HEK293T (cell line): ENCODE measurements at regions not wholly inside any gene's neighbourhood (a gene's known extent, or its start where the extent isn't known, plus 50 kb on each side); places are given as distances from the start of the nearest gene placed in this dataset.

Experiments used
- CTCF ChIA-PET: fragments of 350-600 bp; formaldehyde crosslinking; extraction: SDS; loops from one replicate; lab custom pipeline; 2021; ENCODE audit warnings: antibody characterized with exemption, inconsistent platforms; lab: Yijun Ruan, JAX
- POLR2A ChIA-PET: fragments of 350-600 bp; formaldehyde crosslinking; extraction: SDS; loops from one replicate; lab custom pipeline; 2020; ENCODE audit warnings: antibody characterized with exemption, inconsistent platforms; lab: Yijun Ruan, JAX
- DNase-seq: peaks from one replicate; pipeline ENCODE4 v3.0.0; 2012; ENCODE audit warnings: mixed read lengths; ENCODE audit errors: extremely low spot score
- ARNT ChIP-seq: fragments of 450-650 bp; IDR thresholded peaks from 2 replicates; pipeline ENCODE4 v1.6.1; 2017; ENCODE audit warnings: mild to moderate bottlenecking
- BHLHE40 ChIP-seq: fragments of 450-650 bp; IDR thresholded peaks from 2 replicates; pipeline ENCODE4 v1.6.1; 2016; ENCODE audit warnings: mild to moderate bottlenecking, moderate library complexity, borderline replicate concordance
- CTBP1 ChIP-seq: fragments of 450-650 bp; IDR thresholded peaks from 2 replicates; pipeline ENCODE4 v1.6.1; 2016; ENCODE audit warnings: borderline replicate concordance
- ELF4 ChIP-seq: fragments of 450-650 bp; IDR thresholded peaks from 2 replicates; pipeline ENCODE4 v1.6.1; 2017; ENCODE audit warnings: antibody characterized with exemption
- FOXA1 ChIP-seq: fragments of 450-650 bp; IDR thresholded peaks from 2 replicates; pipeline ENCODE4 v1.6.1; 2016; ENCODE audit warnings: mild to moderate bottlenecking
- FOXK2 ChIP-seq: fragments of 450-650 bp; IDR thresholded peaks from 2 replicates; pipeline ENCODE4 v1.6.1; 2016; ENCODE audit warnings: mild to moderate bottlenecking
- FOXM1 ChIP-seq: fragments of 450-650 bp; IDR thresholded peaks from 2 replicates; pipeline ENCODE4 v1.6.1; 2017; ENCODE audit warnings: mild to moderate bottlenecking, borderline replicate concordance
- HDGF ChIP-seq: fragments of 450-650 bp; IDR thresholded peaks from 2 replicates; pipeline ENCODE4 v1.6.1; 2017; ENCODE audit warnings: antibody characterized with exemption, borderline replicate concordance
- L3MBTL2 ChIP-seq: fragments of 450-650 bp; conservative IDR thresholded peaks from 2 replicates; pipeline ENCODE4 v1.6.1; 2016; ENCODE audit warnings: mild to moderate bottlenecking
- LEF1 ChIP-seq: fragments of 450-650 bp; IDR thresholded peaks from 2 replicates; pipeline ENCODE4 v1.6.1; 2017; ENCODE audit warnings: mild to moderate bottlenecking, borderline replicate concordance
- NFRKB ChIP-seq: fragments of 450-650 bp; IDR thresholded peaks from 2 replicates; pipeline ENCODE4 v1.6.1; 2016; ENCODE audit warnings: mild to moderate bottlenecking, moderate library complexity
- PKNOX1 ChIP-seq: fragments of 450-650 bp; IDR thresholded peaks from 2 replicates; pipeline ENCODE4 v1.6.1; 2016
- SP1 ChIP-seq: fragments of 450-650 bp; IDR thresholded peaks from 2 replicates; pipeline ENCODE4 v1.6.1; 2017
- SUZ12 ChIP-seq: fragments of 450-650 bp; IDR thresholded peaks from 2 replicates; pipeline ENCODE4 v1.6.1; 2016; ENCODE audit warnings: mild to moderate bottlenecking
- TARDBP ChIP-seq: fragments of 450-650 bp; IDR thresholded peaks from 2 replicates; pipeline ENCODE4 v1.6.1; 2016
- ZNF384 ChIP-seq: fragments of 450-650 bp; IDR thresholded peaks from 2 replicates; pipeline ENCODE4 v1.6.1; 2016

DNA sequence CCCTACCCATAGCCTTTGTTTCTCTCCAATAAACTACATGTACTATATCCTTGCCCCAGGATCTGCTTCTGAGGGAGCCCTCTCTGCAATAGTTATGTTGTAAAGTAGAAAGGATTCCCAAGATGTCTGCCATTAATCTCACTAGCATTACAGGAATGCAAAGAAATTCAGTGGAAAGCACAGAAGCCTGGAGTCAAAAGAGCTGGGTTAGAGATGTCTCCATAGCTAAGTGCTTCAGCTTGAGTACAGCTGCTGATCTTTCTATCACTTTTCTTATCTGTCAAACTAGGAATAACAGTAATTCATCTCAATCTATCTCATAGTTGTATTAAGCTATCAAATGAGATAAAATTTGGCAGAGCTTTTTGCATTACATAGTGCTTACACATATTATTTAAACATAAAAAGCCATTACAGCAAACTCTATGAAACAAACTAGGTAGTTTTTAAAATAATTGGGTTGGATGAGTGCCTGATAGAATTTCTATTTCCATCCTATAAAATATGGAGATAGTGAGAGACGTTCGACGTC, 799.5 kb upstream of the SEMA6D start:
- POLR2A ChIA-PET = no interaction called here
- DNase-seq = no peak
- CTCF ChIA-PET = no interaction called here
- TF ChIP-seq FOXK2 (no peak), HDGF (no peak), ELF4 (no peak), SP1 (no peak), NFRKB (no peak), PKNOX1 (no peak), BHLHE40 (no peak), TARDBP (no peak), FOXA1 (no peak), FOXM1 (no peak), SUZ12 (no peak), LEF1 (no peak), ARNT (no peak), CTBP1 (no peak), L3MBTL2 (no peak), ZNF384 (no peak)

- no peak for TF ChIP-seq HDGF
- TF ChIP-seq L3MBTL2 = no peak
- no peak for TF ChIP-seq FOXA1
- TF ChIP-seq ZNF384 = no peak
- TF ChIP-seq TARDBP = no peak
- no peak for TF ChIP-seq ARNT
- no peak for TF ChIP-seq SUZ12
- TF ChIP-seq PKNOX1 = no peak
- TF ChIP-seq CTBP1 = no peak
- TF ChIP-seq FOXK2 = no peak
- no peak for DNase-seq
- ChIA-PET CTCF (no interaction called here), POLR2A (no interaction called here)
Measured at GRCh38 chr15:46918462-46919140, 798.7 kb upstream of the SEMA6D start.

- ChIA-PET POLR2A (no interaction called here), CTCF (no interaction called here)
- no peak for DNase-seq
- TF ChIP-seq L3MBTL2 = no peak
- TF ChIP-seq CTBP1 = no peak
Measured at GRCh38 chr15:46921891-46922290, 795.4 kb upstream of the SEMA6D start.

DNA sequence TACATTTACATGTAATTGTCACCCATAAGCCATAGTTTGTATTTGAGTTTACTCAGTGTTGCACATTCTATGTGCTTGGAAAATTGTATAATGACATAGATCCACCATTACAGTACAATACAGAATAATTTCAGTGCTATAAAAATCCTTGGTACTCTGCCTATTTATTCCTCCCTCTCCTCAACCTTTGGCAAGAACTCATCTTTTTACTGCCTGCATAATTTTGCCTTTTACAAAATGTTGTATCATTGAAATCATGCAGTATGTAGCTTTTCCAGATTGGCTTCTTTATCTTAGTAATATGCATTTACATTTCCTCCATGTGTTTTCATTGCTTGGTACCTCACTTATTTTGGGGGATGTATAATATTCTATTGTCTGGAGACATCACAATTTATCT, 786.9 kb upstream of the SEMA6D start:
- no peak for DNase-seq
- ChIA-PET POLR2A (no interaction called here), CTCF (no interaction called here)
- TF ChIP-seq BHLHE40 = no peak
- no peak for TF ChIP-seq ARNT
- TF ChIP-seq NFRKB = no peak
- TF ChIP-seq TARDBP = no peak
- TF ChIP-seq SP1 = no peak
- TF ChIP-seq ZNF384 = no peak

GRCh38 chr15:46933332-46933731, 784.0 kb upstream of the SEMA6D start:
- DNase-seq = no peak
- POLR2A ChIA-PET = no interaction called here
- CTCF ChIA-PET = no interaction called here

DNA sequence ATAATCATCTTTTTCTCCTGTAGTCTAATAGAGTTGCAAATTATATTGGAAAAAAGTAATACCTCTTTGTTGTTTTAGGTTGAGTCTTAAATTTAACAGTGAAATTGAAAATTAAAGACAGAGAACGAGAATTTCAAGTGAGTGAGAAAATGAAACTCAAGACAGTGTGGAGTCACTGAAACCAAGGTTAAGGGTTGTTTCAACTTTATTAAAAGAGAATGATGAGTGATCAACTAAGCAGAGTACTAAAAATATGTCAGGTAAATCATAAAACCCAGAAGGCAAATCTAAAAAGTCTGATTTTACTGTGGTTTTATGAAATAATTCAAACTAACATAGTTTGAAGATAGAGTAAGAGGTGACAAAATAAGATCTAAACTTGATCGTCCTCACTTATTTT, 782.5 kb upstream of the SEMA6D start:
- no peak for DNase-seq
- TF ChIP-seq SP1 (no peak), SUZ12 (no peak), LEF1 (no peak), FOXM1 (no peak), BHLHE40 (no peak), ZNF384 (no peak), CTBP1 (no peak), ARNT (no peak), PKNOX1 (no peak), TARDBP (no peak), L3MBTL2 (no peak), HDGF (no peak), NFRKB (no peak), FOXK2 (no peak), ELF4 (no peak), FOXA1 (no peak)
- ChIA-PET POLR2A (no interaction called here), CTCF (no interaction called here)

More at GRCh38 chr15:46933332-46933731, 784.0 kb upstream of the SEMA6D start:
- no peak for TF ChIP-seq HDGF
- no peak for TF ChIP-seq NFRKB
- TF ChIP-seq CTBP1 = no peak
- TF ChIP-seq FOXM1 = no peak
- no peak for TF ChIP-seq FOXK2
- no peak for TF ChIP-seq TARDBP
- no peak for TF ChIP-seq SP1
- TF ChIP-seq FOXA1 = no peak
- TF ChIP-seq ARNT = no peak
- TF ChIP-seq L3MBTL2 = no peak
